HFF-Myc (cell line): ENCODE measurements at regions not wholly inside any gene's neighbourhood (a gene's known extent, or its start where the extent isn't known, plus 50 kb on each side); places are given as distances from the start of the nearest gene placed in this dataset.

Source experiments
- DNase-seq: peaks from one replicate; pipeline ENCODE4 v3.0.0-alpha.2; 2011; ENCODE audit warnings: low read depth; ENCODE audit errors: extremely low read depth
- H3K4me3 ChIP-seq: replicated peaks from 2 replicates; pipeline ENCODE4 v1.5.1; 2011; ENCODE audit warnings: low read depth, mild to moderate bottlenecking, control low read depth, low read length
- CTCF ChIP-seq: IDR thresholded peaks from 2 replicates; pipeline ENCODE4 v1.5.1; 2012; ENCODE audit warnings: mild to moderate bottlenecking, low read depth, low read length, control low read depth; ENCODE audit errors: missing control alignments

DNA sequence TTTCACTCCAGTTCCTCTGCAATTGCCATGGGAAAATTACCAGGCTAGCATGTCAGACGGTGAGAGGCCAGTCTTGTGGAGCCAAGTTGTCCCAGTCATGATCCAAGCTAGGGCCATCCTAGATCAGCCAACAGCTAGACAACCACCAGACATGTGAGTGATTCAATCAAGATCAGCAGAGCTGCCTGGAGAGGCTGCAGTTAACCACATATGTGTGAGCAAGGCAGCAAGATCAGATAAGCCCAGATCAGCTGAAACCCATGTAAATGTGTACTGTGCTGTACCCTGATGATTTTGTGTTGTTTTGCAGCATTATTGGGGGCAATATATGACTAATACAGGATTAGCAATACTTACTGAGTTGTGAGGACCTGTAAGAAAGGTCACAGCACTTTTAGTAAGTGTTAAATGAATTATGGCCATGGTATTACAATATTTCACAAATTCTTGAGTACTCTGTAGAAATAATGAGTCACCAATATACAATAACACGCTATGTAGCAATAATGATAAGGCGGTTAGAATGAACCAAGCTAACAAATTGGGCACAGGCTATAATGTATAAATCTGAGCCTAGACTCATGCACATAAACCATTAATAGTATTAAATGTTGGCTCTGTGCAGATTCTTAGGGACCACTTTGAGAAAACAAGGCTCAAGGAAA is 91.4 kb downstream of the SUDS3 start:
- H3K4me3 ChIP-seq: no peak overlapping the region
- TF ChIP-seq CTCF: no peak
- no peak for DNase-seq

GRCh38 chr12:118472940-118473339 is 96.6 kb downstream of the SUDS3 start:
- no peak overlapping the region for H3K4me3 ChIP-seq
- DNase-seq: no peak
- no peak for TF ChIP-seq CTCF

- DNase-seq: no peak
- H3K4me3 ChIP-seq: no peak overlapping the region
- no peak for TF ChIP-seq CTCF
Observed at GRCh38 chr12:118480235-118480634, 103.9 kb downstream of the SUDS3 start.

- no peak for TF ChIP-seq CTCF
- no peak for DNase-seq
Observed at GRCh38 chr12:118488034-118488433, 111.7 kb downstream of the SUDS3 start.

GRCh38 chr12:118493962-118494361 is 117.6 kb downstream of the SUDS3 start:
- TF ChIP-seq CTCF: no peak
- H3K4me3 ChIP-seq: no peak overlapping the region
- no peak for DNase-seq

More at GRCh38 chr12:118488034-118488433, 111.7 kb downstream of the SUDS3 start:
- H3K4me3 ChIP-seq: no peak overlapping the region

GRCh38 chr12:118494776-118495175 is 118.4 kb downstream of the SUDS3 start:
- TF ChIP-seq CTCF: no peak
- no peak for DNase-seq
- no peak overlapping the region for H3K4me3 ChIP-seq

GRCh38 chr12:118495296-118495695 is 118.9 kb downstream of the SUDS3 start:
- TF ChIP-seq CTCF: no peak
- no peak overlapping the region for H3K4me3 ChIP-seq
- no peak for DNase-seq
